B cell (primary cell): ENCODE measurements at regions not wholly inside any gene's neighbourhood (a gene's known extent, or its start where the extent isn't known, plus 50 kb on each side); places are given as distances from the start of the nearest gene placed in this dataset.

Experiments
- EZH2 ChIP-seq: IDR thresholded peaks from 2 replicates; pipeline ENCODE4 v1.6.1; 2012; ENCODE audit warnings: borderline replicate concordance, low read depth, mild to moderate bottlenecking, moderate library complexity, low read length; ENCODE audit not compliant: insufficient read depth, poor library complexity, severe bottlenecking
- TF ChIP-seq, protein P1 (sequence below): fragments of 200-600 bp; IDR thresholded peaks from one replicate; pipeline ENCODE4 v1.8.0; 2022; ENCODE audit warnings: antibody characterized with exemption, mild to moderate bottlenecking

- TF ChIP-seq, protein P1, sequence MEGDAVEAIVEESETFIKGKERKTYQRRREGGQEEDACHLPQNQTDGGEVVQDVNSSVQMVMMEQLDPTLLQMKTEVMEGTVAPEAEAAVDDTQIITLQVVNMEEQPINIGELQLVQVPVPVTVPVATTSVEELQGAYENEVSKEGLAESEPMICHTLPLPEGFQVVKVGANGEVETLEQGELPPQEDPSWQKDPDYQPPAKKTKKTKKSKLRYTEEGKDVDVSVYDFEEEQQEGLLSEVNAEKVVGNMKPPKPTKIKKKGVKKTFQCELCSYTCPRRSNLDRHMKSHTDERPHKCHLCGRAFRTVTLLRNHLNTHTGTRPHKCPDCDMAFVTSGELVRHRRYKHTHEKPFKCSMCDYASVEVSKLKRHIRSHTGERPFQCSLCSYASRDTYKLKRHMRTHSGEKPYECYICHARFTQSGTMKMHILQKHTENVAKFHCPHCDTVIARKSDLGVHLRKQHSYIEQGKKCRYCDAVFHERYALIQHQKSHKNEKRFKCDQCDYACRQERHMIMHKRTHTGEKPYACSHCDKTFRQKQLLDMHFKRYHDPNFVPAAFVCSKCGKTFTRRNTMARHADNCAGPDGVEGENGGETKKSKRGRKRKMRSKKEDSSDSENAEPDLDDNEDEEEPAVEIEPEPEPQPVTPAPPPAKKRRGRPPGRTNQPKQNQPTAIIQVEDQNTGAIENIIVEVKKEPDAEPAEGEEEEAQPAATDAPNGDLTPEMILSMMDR = no peak
- TF ChIP-seq EZH2 = no peak
Observed at GRCh38 chrX:13420545-13421183, 100.8 kb upstream of the ATXN3L start.
